Lung (tissue), 11 donors: ENCODE measurements at regions not wholly inside any gene's neighbourhood (a gene's known extent, or its start where the extent isn't known, plus 50 kb on each side); places are given as distances from the start of the nearest gene placed in this dataset.

Source experiments
- ATAC-seq: fragments of 200-7000 bp; cut with Tn5 transposase; one replicate; pipeline ENCODE4 v1.9.1; 2020; ENCODE audit warnings: moderate number of reproducible peaks; ENCODE audit not compliant: insufficient read depth, low FRiP score
- DNase-seq, 3 donors: peaks; one replicate each; pipeline ENCODE4 v3.0.0-alpha.2; 2013 to 2017
- H3K27ac ChIP-seq, 2 donors: one replicate each; pipeline ENCODE4 v1.5.1; 2013; ENCODE audit warnings: mild to moderate bottlenecking in 2 of 2, moderate library complexity in 2 of 2, control low read depth in 1 of 2, inconsistent platforms in 1 of 2, low read depth in 1 of 2, low read length in 1 of 2
- H3K27me3 ChIP-seq, 3 donors: one replicate each; pipeline ENCODE4 v1.5.1; 2013; ENCODE audit warnings: low read length in 2 of 3; ENCODE audit not compliant: control insufficient read depth in 3 of 3, insufficient read depth in 3 of 3
- H3K36me3 ChIP-seq, 4 donors: one replicate each; pipeline ENCODE4 v1.5.1; 2013; ENCODE audit warnings: low read length in 4 of 4, mild to moderate bottlenecking in 1 of 4, moderate library complexity in 1 of 4; ENCODE audit not compliant: control insufficient read depth in 4 of 4, insufficient read depth in 4 of 4
- H3K4me1 ChIP-seq, 5 donors: one replicate each; pipeline ENCODE4 v1.5.1; 2013; ENCODE audit warnings: low read length in 5 of 5, mild to moderate bottlenecking in 2 of 5, moderate library complexity in 1 of 5; ENCODE audit not compliant: control insufficient read depth in 5 of 5, insufficient read depth in 5 of 5
- H3K4me3 ChIP-seq: one replicate; pipeline ENCODE4 v1.5.1; 2013; ENCODE audit warnings: mild to moderate bottlenecking, control low read depth, moderate library complexity
- H3K9ac ChIP-seq, 2 donors: one replicate each; pipeline ENCODE4 v1.5.1; 2013; ENCODE audit warnings: low read length in 2 of 2, control low read depth in 1 of 2; ENCODE audit not compliant: insufficient read depth in 1 of 2
- H3K9me3 ChIP-seq, 4 donors: one replicate each; pipeline ENCODE4 v1.5.1; 2013; ENCODE audit warnings: low read length in 3 of 4, mild to moderate bottlenecking in 1 of 4, moderate library complexity in 1 of 4; ENCODE audit not compliant: control insufficient read depth in 4 of 4, insufficient read depth in 3 of 4
- WGBS, 2 donors: extraction: QIAGEN DNeasy Blood & Tissue Kit; methylation state at CpG; one replicate each; pipeline ENCODE4 v1.1.7; 2013; 5-methylcytosine and 5-hydroxymethylcytosine counted together
- TF ChIP-seq, protein P1 (sequence below): IDR thresholded peaks from 2 replicates; pipeline ENCODE4 v1.5.1; 2012; ENCODE audit warnings: mild to moderate bottlenecking; ENCODE audit errors: control extremely low read depth, extremely low read depth
- donor health status: control.
- donor health status: control.
- donor health status: Bipolar disorder and iron deficiency.
- donor health status: healthy.
- donor health status: DM: yes; HTN: yes; CAD: no.

DNA sequence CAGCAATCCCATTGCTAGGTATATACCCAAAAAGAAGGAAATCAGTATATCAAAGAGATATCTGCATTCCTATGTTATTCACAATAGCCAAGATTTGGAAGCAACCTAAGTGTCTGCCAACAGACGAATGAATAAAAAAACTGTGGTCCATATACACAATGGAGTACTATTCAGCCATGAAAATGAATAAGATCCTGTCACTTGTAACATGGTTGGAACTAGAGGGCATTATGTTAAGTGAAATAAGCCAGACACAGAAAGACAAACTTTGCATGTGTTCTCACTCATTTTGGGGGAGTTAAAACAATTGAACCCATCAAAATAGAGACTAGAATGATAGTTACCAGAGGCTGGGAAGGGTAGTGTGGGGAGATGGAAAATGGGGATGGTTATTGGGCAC is 323.5 kb upstream of the NFE2L3 start:
- DNase-seq = no peak
- Histone ChIP-seq H3K4me1 (peaks cover 0 to 34% (median 13%) of the 10 kb centered on the region in 5 donors), H3K27ac (no peak overlapping the region), H3K4me3 (no peak overlapping the region), H3K27me3 (no peaks in the 10 kb centered on the region), H3K36me3 (no peaks in the 10 kb centered on the region), H3K9ac (no peak overlapping the region), H3K9me3 (no peaks in the 10 kb centered on the region)
- TF ChIP-seq, protein P1, sequence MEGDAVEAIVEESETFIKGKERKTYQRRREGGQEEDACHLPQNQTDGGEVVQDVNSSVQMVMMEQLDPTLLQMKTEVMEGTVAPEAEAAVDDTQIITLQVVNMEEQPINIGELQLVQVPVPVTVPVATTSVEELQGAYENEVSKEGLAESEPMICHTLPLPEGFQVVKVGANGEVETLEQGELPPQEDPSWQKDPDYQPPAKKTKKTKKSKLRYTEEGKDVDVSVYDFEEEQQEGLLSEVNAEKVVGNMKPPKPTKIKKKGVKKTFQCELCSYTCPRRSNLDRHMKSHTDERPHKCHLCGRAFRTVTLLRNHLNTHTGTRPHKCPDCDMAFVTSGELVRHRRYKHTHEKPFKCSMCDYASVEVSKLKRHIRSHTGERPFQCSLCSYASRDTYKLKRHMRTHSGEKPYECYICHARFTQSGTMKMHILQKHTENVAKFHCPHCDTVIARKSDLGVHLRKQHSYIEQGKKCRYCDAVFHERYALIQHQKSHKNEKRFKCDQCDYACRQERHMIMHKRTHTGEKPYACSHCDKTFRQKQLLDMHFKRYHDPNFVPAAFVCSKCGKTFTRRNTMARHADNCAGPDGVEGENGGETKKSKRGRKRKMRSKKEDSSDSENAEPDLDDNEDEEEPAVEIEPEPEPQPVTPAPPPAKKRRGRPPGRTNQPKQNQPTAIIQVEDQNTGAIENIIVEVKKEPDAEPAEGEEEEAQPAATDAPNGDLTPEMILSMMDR = no peak
- WGBS, 2 donors = 90 to 92% methylated on average over 1 of the region's 1 CpG
- ATAC-seq = no peak

DNA sequence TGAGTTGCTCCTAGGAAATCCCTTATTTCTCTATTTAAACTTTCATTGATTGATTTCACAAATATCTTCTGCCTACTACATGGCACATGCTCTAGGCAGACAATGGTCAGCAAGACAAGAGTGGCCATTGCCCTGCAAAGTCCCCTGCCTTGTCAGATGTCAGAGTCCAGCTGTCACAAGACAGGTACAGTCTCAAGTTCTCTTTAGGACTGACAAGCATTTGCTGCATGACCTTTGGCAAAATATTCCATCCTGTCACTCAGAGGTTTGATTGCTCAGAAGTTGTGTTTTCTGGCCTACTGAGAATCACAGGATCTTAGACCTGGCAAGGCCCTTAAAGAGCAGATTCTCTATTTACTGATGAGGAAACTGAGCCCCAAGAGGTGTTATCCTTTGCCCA is 322.3 kb upstream of the NFE2L3 start:
- TF ChIP-seq, protein P1 = no peak
- Histone ChIP-seq H3K4me3 (no peak overlapping the region), H3K9ac (no peak overlapping the region), H3K27ac (no peak overlapping the region), H3K4me1 (peaks cover 0 to 34% (median 13%) of the 10 kb centered on the region in 5 donors), H3K9me3 (no peaks in the 10 kb centered on the region), H3K36me3 (no peaks in the 10 kb centered on the region), H3K27me3 (no peaks in the 10 kb centered on the region)
- ATAC-seq (no peak), DNase-seq (no peak)

DNA sequence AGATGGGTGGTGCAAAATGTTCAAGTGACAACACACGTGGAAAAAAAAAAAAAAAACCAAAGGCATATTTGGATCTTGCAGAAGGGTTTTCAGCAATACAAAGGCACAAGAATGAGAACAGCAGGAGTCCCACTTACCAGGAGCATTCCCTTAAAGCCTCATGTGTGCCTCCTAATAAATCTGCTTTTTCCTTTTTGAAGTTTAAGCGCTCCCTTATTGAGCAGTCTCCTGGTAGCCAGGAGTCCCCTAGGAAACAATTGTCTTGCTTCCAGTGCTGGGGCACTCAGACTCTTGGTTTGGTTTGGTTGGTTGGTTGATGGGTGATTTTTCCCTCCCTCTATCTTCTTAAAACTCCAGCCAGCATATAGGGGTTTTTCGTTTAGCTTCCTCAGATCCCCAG is 321.8 kb upstream of the NFE2L3 start:
- no peak overlapping the region for H3K9ac ChIP-seq
- H3K4me3 ChIP-seq = no peak overlapping the region
- ATAC-seq = no peak
- no peaks in the 10 kb centered on the region for H3K27me3 ChIP-seq
- H3K4me1 ChIP-seq = peaks cover 0 to 34% (median 13%) of the 10 kb centered on the region in 5 donors
- DNase-seq = peak in 2 of 3 donors; percentile 35 to 47
- no peak overlapping the region for H3K27ac ChIP-seq
- TF ChIP-seq, protein P1 = no peak
- 71 to 75% methylated on average over 3 of the region's 3 CpGs for WGBS, 2 donors
- H3K36me3 ChIP-seq = no peaks in the 10 kb centered on the region
- H3K9me3 ChIP-seq = no peaks in the 10 kb centered on the region

DNA sequence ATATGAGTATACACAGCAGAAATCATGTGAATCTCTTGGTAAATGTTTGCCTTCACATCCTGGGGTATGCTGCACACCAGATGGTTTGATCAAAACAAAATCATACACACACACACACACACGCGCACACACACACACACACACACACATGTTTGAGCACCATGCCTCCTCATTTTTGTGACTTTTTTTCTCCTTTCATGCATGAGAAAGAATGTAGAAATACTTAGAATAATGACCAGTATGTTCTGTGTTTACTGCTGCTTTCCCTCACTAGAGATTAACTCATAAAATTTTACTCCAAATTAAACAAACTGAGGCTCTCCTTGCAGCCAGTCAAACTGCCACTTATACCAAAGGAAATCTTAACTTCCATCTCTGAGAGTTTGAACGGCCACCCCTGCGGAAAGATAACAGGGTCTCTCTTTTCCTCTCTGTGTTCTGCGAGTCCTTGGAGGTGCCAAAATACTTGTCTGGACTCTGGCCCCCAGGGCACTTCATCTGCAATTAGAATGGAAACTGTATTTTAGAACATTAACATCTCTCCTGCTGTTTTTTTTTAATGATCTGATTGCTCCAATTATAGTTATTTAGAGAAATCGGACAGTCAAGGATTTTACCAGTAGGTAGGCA is 320.8 kb upstream of the NFE2L3 start:
- H3K4me1 ChIP-seq = peaks cover 0 to 36% (median 13%) of the 10 kb centered on the region in 5 donors
- no peaks in the 10 kb centered on the region for H3K27me3 ChIP-seq
- no peak overlapping the region for H3K27ac ChIP-seq
- no peak for ATAC-seq
- 61 to 74% methylated on average over 6 of the region's 6 CpGs for WGBS, 2 donors
- no peak overlapping the region for H3K4me3 ChIP-seq
- H3K36me3 ChIP-seq = no peaks in the 10 kb centered on the region
- no peaks in the 10 kb centered on the region for H3K9me3 ChIP-seq
- DNase-seq = peak; percentile 71 to 83 (median 81)
- TF ChIP-seq, protein P1 = no peak
- H3K9ac ChIP-seq = no peak overlapping the region
